GM12875 (cell line): ENCODE measurements at regions not wholly inside any gene's neighbourhood (a gene's known extent, or its start where the extent isn't known, plus 50 kb on each side); places are given as distances from the start of the nearest gene placed in this dataset.
"Not testable (repeated sequence)": the region's sequence is repeated elsewhere in the genome, so short reads cannot be mapped to it uniquely, and the experiment has no call there.

Experiments used
- H3K4me3 ChIP-seq: one replicate; pipeline ENCODE4 v1.5.1; 2011; ENCODE audit warnings: low read depth, low read length, control low read depth
- TF ChIP-seq, protein P1 (sequence below): IDR thresholded peaks from 2 replicates; pipeline ENCODE4 v1.5.1; 2011; ENCODE audit warnings: low read depth, mild to moderate bottlenecking, control low read depth, inconsistent platforms, low read length, moderate library complexity, borderline replicate concordance; ENCODE audit not compliant: insufficient read depth

DNA sequence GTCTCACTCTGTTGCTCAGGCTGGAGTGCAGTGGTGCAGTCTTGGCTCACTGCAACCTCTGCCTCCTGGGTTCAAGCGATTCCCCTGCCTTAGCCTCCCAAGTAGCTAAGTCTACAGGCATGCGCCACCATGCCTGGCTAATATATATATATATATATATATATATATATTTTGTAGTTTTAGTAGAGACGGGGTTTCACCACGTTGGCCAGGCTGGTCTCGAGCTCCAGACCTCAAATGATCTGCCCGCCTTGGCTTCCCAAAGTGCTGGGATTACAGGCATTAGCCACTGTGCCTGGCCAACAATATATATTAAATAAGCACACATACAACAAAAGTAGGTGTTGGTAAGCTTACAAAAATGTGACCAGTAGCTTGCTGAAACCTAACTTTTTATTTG is 1364.3 kb downstream of the CDH12 start:
- not testable (repeated sequence) for H3K4me3 ChIP-seq

DNA sequence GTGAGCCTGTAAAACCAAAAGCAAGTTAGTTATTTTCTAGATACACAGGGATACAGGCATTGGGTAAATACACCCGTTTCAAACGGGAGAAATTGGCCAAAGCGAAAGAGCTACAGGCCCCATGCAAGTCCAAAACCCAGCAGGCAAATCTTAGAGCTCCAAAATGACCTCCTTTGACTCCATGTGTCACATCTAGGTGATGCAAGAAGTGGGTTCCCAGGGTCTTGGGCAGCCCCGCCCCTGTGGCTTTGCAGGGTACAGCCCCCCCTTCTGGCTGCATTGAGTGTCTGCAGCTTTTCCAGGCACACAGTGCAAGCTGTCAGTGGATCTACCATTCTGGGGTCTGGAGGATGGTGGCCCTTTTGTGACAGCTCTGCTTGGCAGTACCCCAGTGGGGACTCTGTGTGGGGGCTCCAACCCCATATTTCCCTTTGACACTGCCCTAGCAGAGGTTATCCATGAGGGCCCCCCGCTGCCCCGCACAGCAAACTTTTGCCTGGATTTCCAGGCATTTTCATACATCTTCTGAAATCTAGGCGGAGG is 1367.6 kb downstream of the CDH12 start:
- TF ChIP-seq, protein P1, sequence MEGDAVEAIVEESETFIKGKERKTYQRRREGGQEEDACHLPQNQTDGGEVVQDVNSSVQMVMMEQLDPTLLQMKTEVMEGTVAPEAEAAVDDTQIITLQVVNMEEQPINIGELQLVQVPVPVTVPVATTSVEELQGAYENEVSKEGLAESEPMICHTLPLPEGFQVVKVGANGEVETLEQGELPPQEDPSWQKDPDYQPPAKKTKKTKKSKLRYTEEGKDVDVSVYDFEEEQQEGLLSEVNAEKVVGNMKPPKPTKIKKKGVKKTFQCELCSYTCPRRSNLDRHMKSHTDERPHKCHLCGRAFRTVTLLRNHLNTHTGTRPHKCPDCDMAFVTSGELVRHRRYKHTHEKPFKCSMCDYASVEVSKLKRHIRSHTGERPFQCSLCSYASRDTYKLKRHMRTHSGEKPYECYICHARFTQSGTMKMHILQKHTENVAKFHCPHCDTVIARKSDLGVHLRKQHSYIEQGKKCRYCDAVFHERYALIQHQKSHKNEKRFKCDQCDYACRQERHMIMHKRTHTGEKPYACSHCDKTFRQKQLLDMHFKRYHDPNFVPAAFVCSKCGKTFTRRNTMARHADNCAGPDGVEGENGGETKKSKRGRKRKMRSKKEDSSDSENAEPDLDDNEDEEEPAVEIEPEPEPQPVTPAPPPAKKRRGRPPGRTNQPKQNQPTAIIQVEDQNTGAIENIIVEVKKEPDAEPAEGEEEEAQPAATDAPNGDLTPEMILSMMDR = peak; percentile 20; the same call in 1 of the 2 replicates
- not testable (repeated sequence) for H3K4me3 ChIP-seq

GRCh38 chr5:21484498-21484889 is 1368.7 kb downstream of the CDH12 start:
- H3K4me3 ChIP-seq = not testable (repeated sequence)

GRCh38 chr5:21483790-21484497 is 1369.2 kb downstream of the CDH12 start:
- H3K4me3 ChIP-seq = not testable (repeated sequence)

DNA sequence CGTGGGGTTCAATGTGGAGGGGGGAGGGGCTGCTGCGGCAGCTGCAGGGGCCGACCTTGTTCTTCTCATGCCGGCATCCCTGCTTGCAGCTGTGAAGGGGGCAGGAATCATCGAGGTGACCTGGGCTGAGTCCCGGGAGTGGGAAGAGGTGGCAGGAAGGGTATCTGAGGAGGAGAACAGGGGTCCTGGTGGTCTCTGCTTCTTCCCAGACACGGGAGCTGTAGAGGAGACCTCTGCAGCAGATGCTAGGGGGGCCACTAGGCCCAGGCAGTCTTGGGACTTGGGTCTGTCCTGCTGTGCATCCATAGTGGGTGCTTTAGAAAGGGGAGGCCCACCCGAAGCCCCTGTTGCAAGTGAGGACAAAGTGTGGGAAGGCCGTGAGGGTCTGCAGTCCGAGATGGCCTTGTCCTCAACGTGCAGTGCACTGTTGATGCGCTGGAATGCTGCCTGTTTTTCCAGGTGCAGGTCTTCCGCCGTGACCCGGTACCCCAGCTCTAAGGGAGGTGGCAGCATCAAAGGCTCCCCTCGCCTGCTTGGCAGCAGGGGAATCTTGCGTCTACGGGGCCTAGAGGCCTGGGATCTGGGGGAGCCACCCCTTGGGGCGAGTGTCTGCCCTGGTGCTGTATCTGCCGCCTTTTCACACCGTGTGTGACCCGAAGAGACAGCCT is 1370.0 kb downstream of the CDH12 start:
- H3K4me3 ChIP-seq = not testable (repeated sequence)

- H3K4me3 ChIP-seq = not testable (repeated sequence)
Observed at GRCh38 chr5:21482522-21482921, 1370.6 kb downstream of the CDH12 start.

- not testable (repeated sequence) for H3K4me3 ChIP-seq
Observed at GRCh38 chr5:21481320-21482270, 1371.5 kb downstream of the CDH12 start.

GRCh38 chr5:21480054-21480453 is 1373.1 kb downstream of the CDH12 start:
- not testable (repeated sequence) for H3K4me3 ChIP-seq

GRCh38 chr5:21473981-21474380 is 1379.2 kb downstream of the CDH12 start:
- not testable (repeated sequence) for H3K4me3 ChIP-seq

DNA sequence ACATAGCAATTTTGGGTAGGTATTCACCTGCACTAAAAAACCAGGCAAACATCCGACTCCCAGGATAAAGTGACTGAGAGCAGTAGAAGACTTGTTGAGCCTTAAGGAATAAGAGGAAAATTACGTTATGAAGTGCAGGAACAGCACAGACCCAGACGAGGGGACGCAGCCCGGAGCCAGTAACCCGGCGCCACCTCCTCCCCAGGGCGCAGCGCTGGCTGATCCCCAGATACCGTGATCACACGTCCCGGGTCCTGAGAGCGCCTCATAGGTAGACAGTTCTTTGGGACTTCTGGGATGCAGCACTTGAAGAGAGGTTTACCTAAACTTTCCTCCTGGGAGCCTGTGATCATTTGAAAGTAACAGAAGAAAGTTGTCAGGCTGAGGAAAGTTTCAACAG is 1379.7 kb downstream of the CDH12 start:
- H3K4me3 ChIP-seq = not testable (repeated sequence)

GRCh38 chr5:21471691-21472090 is 1381.5 kb downstream of the CDH12 start:
- not testable (repeated sequence) for H3K4me3 ChIP-seq

DNA sequence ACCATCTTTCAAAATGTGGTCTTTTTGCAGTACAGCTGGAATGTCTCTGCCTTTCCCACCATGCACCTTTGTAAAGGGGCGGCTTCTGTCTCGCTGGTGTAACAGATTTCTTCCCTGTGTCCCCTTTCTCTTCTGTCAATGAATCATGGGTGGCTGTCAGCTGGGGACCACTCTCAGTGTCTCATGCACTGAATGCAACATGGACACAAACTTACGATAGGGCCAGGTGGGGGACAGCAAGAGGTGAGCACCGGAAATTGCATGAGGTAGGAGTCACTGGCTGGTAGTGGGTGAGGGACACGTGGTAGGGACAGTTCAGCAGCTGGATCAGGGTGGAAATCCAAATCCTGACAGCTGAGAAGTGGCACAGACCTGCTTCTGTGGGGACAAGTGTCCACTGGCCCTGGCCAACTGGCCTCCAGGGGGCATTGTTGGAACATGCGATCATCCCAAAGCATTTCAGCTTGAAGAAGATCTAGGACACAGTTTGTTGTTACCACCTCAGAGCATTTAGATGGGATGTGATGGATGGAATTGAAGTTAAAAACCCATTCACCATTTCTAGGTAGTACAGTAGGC is 1383.5 kb downstream of the CDH12 start:
- TF ChIP-seq, protein P1 = 0 out of 2 replicates have a peak, but pooled peaks have one; percentile 17
- H3K4me3 ChIP-seq = not testable (repeated sequence)

- not testable (repeated sequence) for H3K4me3 ChIP-seq
Observed at GRCh38 chr5:21467544-21467943, 1385.6 kb downstream of the CDH12 start.

DNA sequence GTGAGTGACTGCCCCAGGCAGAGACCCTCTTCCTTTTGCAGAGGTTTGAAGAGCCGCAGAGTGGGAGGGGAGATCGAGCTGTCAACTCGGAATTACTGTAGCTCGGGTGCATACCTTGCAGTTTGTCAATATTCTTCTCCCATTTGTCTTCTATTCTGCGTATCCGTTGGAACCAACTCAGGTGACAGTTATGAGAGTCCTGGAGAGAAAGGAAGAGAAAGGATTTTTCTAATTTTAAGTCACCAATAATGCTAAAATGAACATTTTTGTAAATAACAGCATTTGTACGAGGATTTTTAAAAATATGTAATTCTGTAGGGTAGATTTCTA is 1393.4 kb downstream of the CDH12 start:
- H3K4me3 ChIP-seq = peak overlapping the region; percentile 57
